GM18502 (cell line): ENCODE measurements at regions not wholly inside any gene's neighbourhood (a gene's known extent, or its start where the extent isn't known, plus 50 kb on each side); places are given as distances from the start of the nearest gene placed in this dataset.
"Not testable (repeated sequence)": the region's sequence is repeated elsewhere in the genome, so short reads cannot be mapped to it uniquely, and the experiment has no call there.

Experiments
- ATAC-seq: cut with Tn5 transposase; IDR thresholded peaks from one replicate; pipeline ENCODE4 v1.9.1; 2021; ENCODE audit warnings: mild to moderate bottlenecking; ENCODE audit not compliant: unreplicated experiment, poor library complexity

GRCh38 chr4:170166193-170166592 lies 76.4 kb upstream of the AADAT start:
- not testable (repeated sequence) for ATAC-seq

- no peak for ATAC-seq
These were observed 72.7 kb upstream of the AADAT start for GRCh38 chr4:170162416-170162815.

GRCh38 chr4:170157670-170158069 lies 67.9 kb upstream of the AADAT start:
- no peak for ATAC-seq

GRCh38 chr4:170145120-170145519 lies 55.4 kb upstream of the AADAT start:
- ATAC-seq: no peak

- ATAC-seq: no peak
These were observed 50.0 kb upstream of the AADAT start for GRCh38 chr4:170139764-170140163.
